CD4-positive, alpha-beta T cell treated with Interleukin-2 at 100 ng/mL for 4 hours (primary cell): ENCODE measurements at regions not wholly inside any gene's neighbourhood (a gene's known extent, or its start where the extent isn't known, plus 50 kb on each side); places are given as distances from the start of the nearest gene placed in this dataset.

Experiments
- DNase-seq: peaks from one replicate; pipeline ENCODE4 v3.0.0-alpha.2; 2020; ENCODE audit warnings: low spot score

DNA sequence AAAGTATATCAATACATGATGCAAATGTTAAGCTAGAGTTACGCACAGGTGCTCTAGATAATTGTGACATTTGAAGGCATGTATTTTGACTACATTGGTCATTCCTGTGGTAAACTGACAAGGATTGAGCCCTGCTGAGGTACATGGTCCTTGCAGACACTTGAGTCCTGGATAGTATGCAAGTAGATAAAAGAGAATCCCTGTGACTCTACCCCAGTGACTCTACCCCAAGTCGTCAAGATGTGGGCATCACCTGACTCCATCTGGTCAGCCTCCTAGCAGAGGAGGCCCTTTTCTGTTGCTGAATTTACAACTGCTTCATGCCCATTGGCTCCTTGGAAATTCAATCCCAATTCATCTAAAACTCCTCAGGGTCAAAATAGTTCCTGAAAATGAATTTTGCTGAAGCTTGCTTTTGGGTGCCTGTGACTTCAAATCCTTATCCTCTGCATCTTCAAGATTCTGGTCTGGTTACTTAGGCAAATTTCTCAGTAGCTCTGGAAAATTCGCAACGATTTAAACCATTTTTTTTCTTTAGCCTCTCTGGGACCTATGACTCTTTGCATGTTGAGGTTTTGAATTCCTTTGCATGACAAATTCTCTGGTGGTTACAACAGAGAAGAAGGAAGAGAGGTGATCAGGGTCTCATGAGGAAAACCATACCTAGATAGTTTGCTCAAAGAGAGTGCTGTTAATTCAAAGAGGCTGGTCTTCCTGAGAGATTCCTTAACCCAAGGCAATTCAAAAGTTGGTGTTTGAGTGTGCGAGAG is 422.1 kb downstream of the FGF9 start:
- no peak for DNase-seq

DNA sequence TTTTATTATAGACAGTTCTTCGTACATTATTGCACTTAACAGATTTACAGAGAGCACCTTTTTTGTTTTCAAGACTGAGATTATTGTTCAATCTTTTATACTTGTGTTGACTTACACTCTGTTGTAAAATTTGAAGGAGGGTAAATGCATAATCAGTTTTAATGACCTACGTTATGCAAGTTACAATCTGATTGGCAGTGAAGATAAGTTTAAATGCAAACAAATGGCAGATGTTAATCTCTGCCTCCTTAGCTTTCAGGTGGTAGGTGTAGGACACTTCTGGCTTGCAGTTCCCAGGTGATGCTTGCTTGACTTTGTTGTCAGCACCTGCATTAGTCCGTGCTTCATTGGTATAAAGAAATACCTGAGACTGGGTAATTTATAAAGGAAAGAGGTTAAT is 424.9 kb downstream of the FGF9 start:
- DNase-seq = no peak

DNA sequence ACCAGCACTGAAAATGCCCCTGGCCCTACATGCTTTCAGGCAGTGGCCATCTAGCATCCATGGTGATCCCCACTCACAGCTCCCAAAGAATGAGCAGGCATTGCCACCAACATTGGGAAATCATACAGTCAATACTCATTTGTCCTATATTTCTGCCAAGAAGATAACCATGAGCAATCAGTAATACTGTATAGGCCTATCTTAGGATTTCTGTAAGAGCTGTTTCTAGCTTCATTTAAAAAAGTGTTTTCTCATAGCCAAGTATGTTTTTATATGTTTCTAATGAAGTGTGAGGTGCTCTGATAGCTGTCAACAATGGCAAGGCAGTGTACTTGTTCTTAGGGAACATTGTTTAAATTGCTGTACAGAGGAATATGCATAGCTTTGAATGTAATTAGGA is 428.7 kb downstream of the FGF9 start:
- no peak for DNase-seq

DNA sequence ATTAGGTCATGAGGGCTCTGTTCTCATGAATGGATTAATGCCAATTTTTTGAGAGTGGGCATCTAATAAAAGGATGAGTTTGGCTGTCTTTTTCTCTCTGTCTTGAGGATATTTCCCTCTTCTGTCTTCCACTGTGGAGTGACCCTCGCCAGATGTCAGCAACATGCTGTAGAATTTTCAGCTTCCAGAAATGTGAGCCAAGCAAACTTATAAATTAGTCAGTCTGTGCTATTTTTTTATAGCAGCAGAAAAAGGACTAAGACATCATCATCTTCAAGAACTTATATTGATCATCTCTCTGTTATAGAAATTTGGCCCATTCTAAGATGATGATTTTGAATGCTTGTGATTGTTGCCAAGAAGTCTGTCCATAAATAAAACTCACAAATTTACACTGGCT is 431.4 kb downstream of the FGF9 start:
- DNase-seq = no peak

DNA sequence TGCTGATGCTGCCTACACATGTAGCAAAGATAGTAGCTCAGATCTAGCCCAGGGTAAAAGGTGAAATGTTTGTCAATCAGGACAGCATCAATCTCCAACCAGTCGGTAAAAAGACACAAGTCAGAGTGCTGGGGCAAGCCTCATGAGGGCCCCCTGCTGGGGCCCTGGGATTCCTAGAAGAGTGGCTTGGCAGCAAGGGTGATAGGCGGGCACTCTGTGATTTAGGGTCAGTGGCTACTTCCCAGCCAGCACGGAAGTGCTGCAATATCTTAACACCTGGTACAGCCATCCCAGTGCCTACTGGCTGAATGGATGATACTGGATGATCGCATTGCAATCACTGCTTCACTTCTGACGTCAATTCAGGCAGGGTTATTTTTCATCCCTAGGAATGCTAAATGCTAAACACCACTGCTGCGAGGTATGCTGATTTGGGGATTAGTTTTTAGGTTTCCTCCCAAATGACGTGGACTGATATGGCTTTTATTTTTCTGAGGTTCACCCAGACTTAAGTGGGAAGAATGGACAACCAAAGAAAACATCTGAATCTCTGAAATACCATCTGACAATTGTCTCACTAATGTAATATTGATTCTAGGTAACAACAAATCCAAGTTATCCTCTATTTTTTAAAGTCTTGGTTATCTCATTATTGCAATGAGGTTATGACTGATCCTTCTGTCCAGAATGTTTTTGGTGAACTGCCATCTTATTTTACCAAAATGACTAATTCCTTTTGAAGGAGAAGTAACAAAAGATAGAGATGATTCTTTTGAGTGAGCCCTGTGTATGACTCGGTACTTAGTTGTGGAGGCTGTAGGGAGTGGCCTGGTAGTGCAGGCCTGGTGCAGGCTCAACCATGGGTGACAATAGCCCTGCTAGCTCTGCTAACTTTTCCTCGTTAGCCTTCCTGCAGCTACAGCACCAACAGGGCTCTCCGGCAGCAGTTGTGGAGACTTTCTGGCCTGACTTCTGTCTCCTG is 432.5 kb downstream of the FGF9 start:
- no peak for DNase-seq

DNA sequence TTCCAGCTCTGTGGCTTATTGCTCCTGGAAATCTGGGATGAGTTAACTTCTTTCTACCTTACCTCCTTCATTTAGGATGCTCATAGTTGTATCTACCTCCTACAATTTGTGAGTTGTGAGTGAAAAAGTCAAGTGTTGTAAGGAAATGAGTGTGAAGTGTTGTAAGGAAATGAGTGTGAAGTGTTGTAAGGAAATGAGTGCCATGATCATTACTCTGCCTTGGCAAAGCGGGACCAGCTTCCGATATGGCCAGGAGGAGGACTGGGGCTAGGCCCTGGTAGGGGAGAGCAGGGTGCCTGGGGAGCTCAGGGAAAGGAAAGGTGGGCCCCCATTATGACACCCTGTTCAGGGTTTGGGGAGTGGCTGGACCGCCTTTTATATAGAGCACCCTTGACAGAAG is 435.2 kb downstream of the FGF9 start:
- DNase-seq = no peak

DNA sequence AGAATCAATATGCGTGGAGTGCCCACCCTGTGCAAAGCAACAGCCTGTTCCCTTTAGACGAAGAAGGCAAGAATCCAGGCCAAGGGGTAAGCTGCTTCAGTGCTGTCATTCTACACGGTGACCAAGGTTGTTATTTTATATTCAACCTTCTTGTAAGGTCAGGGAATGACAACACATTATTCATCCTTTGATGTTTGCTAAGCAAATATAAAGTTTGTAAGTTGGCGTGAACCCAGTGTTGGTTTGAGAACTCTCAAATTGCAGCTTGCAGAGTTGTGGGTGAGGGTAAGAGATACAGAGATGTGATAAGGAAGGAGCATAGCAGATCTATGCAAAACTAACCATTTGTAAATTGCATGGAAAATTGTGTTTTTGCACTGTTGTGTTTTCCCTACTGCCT is 436.7 kb downstream of the FGF9 start:
- DNase-seq = peak; percentile 28

DNA sequence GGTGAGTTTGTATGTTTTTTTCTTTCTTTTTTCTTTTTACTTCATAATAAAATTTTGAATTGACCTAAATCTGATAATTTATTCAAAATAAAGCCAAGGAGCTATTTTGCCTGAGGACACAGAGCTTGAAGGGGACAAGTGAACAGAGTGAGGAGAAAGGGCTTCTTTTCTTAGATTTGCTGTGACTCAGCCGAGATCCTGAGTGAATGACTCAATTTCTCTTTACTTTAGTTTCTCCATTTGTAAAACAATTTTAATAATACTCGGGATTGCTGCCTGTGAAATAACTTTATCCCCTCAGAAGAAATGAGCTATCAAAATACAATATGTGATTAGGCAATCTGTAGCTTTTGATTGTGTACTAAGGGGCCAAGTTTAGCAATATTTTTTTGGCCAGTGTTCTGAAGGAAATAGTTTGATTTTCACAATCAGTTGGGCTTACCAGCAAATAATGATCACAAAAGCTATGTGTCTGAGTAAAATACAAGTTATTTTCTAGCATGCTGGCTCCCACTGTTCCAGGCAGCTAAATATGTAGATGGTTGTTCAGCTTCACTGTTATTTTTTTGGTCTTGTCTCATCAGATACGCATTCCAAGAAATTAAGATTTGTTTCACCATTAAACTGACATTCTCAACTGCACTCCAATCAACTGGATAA is 437.5 kb downstream of the FGF9 start:
- DNase-seq = peak; percentile 16

DNA sequence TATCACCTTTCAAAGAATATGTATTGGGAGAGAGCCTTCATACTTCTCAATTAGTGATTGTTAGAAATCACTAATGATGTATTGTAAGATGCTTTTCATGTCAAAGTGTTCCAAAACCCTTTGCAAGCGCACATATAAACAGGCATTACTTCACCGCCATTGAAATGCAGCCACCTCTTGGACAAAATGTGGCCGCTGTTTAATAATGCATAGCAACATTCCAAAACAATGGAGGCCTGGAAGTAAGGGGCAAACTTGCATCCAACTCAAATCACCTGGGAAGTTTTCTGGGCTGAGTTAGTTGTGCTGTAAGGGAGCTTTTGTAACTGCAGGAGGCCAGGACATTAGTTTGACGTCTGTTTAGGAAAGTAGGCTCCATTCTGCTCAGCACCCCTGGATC is 438.1 kb downstream of the FGF9 start:
- no peak for DNase-seq

DNA sequence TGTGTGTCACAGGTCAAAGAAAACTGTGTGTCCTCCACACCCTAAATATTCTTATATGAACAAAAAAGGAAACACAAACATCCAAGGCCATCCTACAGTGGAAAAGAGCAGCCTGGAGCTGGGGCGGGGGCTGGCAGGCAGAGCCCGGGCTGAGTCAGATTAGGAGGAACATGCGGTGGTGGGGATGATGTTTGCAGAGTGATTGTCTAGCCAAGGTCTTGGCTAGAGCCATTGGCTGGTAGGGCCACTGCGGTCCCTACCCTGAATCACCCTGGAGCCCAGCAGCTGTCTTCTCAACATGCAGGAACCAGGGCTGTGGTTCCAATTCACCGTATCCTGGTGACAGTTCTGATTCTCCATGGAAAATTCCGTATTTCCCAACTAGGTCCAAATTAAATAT is 439.5 kb downstream of the FGF9 start:
- DNase-seq = no peak

DNA sequence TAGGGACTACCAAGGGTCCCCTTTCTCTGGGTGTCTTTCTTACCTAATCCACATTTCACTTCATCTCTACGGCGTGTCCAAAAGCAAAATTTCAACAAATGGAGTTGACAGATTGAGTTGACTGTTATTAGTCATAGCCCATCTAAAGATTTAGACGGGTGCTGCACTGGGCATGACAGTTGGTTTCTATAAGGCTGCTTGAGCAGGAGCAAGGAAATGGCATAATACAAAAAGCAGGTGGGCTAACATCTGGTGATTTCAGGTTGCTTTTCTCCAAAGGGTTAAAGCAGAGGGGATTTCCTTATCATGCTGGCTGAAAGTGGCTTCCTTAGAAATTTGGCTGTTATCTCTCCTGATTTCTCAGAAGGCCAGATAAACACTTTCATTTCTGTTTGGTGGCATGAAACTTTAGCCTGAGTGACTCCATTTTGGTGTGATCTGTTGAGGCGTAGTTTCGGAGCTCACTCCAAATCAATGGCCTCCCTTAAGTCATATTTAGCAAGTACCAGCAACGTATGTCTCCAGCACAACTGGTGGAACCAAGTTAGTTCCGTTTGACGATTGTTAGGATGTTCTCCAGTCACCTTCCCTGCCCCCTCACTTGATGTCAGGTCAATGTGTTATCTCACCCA is 440.4 kb downstream of the FGF9 start:
- no peak for DNase-seq

DNA sequence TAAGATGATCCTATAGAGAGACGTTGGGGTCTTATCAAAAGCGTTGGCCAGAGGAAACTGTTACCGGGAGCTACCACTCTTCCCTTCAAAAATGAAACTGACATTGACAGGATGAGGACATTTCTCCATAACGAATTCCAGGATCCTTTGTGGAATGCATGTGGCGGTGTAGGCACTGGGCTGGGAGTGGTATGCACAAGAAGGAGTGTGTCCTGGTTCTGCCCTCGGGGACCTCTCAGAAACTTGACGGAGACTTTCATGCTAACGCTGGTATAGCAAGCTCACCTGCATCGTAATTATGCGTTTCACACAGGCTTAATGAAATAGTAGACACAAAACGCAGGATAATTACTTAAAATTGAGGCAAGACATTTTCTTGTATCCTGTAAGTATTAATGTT is 441.1 kb downstream of the FGF9 start:
- DNase-seq = no peak

DNA sequence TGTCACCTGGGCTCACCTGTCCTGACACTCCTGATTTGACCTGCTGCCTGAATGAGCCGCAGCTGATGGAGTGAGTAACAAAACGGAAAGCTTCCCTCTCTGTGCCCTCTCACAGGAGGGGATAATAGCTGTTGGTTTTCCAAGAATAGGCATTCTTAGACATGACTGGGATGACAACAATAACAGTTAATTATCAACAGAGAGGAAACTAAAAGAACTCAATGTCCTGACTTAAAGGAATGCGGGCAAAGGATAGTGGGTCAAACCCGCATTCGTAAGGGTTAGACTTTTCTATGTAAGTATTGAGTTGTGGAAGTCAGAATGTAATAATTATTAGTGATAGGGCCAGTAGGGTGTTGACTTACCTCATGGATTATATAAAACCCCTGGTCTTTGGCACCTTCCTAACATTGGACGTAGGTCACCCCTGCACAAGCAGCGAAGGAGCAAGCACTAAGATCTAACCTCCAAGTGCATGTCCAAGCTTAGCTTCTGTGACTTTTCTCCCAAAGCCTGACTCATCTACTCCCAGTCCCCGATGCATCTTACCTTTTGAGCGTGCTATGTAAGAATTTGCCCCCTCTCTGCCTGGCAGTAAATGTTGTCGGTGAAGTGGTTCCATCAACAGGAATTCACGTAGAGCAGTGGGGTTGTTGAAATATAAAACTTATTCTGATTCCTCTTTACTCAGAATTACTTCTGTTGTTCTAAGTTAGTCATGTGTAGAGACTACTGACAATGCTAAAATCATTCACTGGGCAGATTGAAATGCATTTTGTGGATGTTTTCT is 442.3 kb downstream of the FGF9 start:
- no peak for DNase-seq

DNA sequence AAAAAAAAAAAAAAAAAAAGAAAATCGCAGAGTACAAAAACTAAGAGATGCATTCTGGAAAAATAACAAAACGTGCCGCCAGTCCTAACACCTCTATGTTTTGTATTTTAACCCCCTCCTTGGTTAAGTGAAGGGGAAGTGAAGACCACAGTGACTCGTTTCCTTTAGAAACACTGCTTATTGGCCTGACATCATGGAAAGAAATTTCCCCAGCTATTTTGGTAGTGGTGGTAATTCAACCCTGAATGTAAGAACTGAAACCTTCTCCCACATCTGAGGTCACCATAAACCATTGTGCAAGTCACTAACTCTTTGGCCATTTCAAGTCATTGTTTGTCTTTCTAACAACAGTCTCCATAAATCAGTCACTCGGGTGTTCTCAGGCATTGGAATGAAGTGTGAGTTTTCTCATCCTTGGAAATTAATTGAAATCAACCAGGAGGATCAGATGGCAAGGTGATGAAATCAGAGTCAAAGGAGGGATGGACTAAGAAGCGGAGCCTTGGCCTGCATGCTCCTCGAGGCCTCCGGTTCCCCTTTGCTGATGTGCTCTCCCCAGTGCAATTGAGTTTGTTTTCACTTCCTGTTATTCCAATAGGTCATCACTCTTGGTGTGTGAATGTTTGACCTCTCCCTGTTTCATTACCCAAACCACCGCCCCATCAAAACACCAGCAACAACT is 443.9 kb downstream of the FGF9 start:
- DNase-seq = peak; percentile 65

DNA sequence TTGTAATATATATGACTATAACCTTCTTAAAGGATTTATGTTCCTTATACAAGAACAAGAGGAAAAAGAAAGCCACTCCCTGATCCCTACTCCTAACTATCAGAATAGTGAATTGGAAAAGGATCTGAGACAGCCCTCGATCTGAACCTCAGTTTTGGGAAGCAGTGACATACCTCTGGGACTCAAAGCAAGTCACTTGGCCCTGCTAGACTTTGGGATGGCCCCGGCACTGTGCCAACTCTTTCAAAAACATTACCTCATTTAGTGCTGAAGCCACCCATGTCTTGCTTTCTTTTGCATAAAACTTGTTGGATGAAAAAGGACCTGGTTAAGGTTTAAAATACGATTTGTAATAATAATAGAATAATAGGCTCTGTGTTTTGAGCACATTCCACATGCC is 447.3 kb downstream of the FGF9 start:
- no peak for DNase-seq

DNA sequence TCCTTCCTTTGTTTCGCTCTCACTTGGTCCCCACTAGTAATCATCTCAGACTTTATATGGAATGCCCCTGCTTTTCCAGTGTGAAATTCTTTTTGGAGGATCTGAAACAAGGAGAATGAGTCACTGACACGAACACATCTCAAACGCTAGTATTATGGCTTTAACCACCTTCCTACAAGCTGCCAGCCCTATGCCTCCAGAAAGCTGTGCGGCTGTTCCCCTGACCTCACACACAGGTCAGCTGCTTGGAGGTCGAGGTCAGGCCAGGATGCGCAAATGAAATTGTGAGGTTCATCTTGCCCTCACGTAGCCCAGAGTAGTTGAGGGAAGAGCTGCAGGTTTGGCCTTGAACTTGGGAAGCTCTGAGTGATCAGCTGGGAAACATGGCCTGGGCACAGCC is 449.8 kb downstream of the FGF9 start:
- no peak for DNase-seq

DNA sequence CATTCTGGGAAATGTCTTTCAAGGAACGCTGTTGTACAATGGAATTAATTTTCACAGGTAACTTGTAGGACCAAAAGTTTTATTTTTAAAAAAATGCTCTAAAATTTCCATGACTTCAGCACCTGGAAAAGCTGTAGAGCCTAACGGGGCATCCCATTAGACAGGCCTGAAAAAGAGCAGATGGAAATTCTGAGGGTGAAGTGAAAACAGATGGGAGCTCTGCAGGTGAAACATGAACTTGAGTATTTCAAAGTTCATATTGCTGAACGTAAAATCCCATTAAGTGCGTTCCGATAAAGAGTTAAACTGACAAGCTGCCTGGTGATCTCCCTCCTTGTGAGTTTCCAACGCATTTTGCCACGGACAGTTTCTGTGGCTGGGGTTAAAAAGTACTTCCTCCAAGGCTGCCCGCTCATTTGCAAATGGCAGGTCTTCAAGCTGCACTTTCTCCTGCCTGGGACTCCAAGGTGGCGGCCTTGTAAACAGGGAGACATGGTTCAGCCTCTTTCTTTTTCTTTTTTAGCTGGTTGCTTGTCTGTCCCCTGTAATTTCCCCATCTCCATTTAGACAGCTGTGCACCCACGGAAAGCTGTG is 450.4 kb downstream of the FGF9 start:
- no peak for DNase-seq

DNA sequence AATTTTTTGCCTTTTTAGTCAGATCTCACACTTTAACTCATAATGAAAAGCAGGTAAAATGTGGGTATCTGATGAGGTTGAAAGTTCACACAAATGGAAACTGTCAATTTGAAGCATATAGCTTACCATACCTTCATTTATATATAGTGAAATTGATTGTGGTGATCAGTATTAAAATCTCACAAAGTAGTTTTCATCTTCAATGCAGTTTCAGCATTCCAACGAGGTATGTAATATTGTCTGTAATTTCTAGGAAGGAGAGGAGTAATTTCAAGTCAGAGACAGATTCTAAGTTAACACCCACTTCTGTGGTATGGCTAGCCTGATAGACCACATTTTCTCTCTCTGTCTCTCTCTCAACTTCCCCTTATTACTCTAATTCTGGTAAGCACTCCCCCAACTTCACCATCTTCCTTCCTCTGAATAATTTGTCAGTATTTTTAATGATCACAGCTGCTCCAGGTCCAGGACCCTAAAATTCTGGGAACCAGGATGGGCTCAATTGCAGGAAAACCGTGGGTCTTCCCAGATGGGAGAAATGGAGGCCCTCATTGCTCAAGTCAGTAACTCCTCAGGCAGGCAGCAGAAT is 455.7 kb downstream of the FGF9 start:
- DNase-seq = no peak

DNA sequence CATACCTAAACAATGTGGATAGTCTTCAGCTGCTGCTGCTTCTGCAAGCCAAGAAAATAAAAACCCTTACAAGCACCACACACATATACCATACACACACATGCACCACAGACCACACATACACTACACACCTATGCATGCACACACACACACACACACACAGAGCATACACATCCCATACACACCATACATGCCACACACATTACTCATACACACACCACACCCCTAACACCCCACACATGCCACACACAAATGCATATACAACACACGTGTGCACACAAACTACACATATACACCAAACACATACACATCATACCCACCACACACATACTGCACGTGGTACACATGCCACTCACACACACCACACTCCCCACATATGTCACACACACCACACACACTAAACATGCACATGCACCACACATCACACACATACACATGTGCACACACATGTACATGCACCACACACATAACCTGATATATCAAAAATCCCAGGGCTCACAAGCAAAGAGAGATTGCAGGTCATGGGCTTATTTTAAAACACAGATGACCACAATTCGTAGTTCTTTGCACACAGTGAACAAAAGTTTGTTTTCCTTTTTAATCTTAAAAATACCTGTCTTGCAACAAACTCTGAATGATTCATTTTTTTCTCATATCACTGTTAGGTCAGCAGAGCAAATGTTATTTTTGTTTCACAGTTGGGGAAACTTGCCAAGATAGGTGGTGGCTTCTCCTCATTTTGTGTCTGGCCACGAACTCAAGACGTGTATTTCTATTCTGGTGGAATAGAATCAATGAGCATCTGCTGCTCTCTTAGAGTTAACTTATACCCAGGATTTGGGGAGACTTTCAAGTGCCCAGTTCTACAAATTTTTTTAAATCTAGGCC is 456.6 kb downstream of the FGF9 start:
- no peak for DNase-seq
